ENCODE measurements at regions not wholly inside any gene's neighbourhood (a gene's known extent, or its start where the extent isn't known, plus 50 kb on each side); places are given as distances from the start of the nearest gene placed in this dataset.

DNA sequence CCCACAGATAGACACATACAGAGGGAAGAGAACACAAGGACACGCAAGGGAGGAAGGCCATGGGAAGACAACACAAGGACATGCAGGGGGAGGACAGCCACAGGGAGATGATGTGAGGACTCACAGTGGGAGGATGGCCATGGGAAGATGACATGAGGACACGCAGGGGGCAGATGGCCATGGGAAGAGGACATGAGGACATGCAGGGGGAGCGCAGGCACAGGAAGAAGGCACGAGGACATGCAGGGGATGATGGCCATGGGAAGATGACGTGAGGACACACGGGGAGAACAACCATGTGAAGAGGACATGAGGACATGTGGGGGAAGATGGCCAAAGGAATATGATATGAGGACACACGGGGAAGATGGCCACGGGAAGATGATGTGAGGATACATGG, 84.7 kb downstream of the UQCRFS1 start:
- WGBS (ENCODE audit: insufficient coverage): 96% methylated on average over 8 of the region's 8 CpGs
- no peak overlapping the region for H3K4me3 ChIP-seq (ENCODE audit: control insufficient read depth in 1 of 7, extremely low read depth in 1 of 7, insufficient read depth in 4 of 7, low read depth in 2 of 7, low read length in 6 of 7)
- ChIA-PET POLR2A (no interaction called here), CTCF (no interaction called here)
- no peak for DNase-seq
- H3K27ac ChIP-seq (ENCODE audit: insufficient read depth in 1 of 2, low read depth in 1 of 2, low read length in 2 of 2, poor library complexity in 1 of 2, severe bottlenecking in 2 of 2): no peak overlapping the region
- no peaks in the 10 kb centered on the region for H3K4me1 ChIP-seq (ENCODE audit: control extremely low read depth in 1 of 4, control insufficient read depth in 4 of 4, insufficient read depth in 4 of 4, low read length in 3 of 4)
- no peaks in the 10 kb centered on the region for H3K36me3 ChIP-seq (ENCODE audit: control insufficient read depth in 4 of 4, insufficient read depth in 4 of 4, low read length in 3 of 4)
- no peaks in the 10 kb centered on the region for H3K27me3 ChIP-seq (replicated peaks in 2 of 5; ENCODE audit: control insufficient read depth in 4 of 5, insufficient read depth in 5 of 5, low read length in 4 of 5)
- H3K9me3 ChIP-seq (ENCODE audit: control extremely low read depth in 1 of 5, control insufficient read depth in 4 of 5, insufficient read depth in 2 of 5, low read depth in 1 of 5, low read length in 4 of 5): peaks cover 0 to 8% (median 0%) of the 10 kb centered on the region in 5 experiments

- no peaks in the 10 kb centered on the region for H3K36me3 ChIP-seq (ENCODE audit: control insufficient read depth in 4 of 4, insufficient read depth in 4 of 4, low read length in 3 of 4)
- no peaks in the 10 kb centered on the region for H3K27me3 ChIP-seq (replicated peaks in 2 of 5; ENCODE audit: control insufficient read depth in 4 of 5, insufficient read depth in 5 of 5, low read length in 4 of 5)
- no peaks in the 10 kb centered on the region for H3K4me1 ChIP-seq (ENCODE audit: control extremely low read depth in 1 of 4, control insufficient read depth in 4 of 4, insufficient read depth in 4 of 4, low read length in 3 of 4)
- H3K9me3 ChIP-seq (ENCODE audit: control extremely low read depth in 1 of 5, control insufficient read depth in 4 of 5, insufficient read depth in 2 of 5, low read depth in 1 of 5, low read length in 4 of 5): peaks cover 0 to 4% (median 0%) of the 10 kb centered on the region in 5 experiments
- POLR2A ChIA-PET: no interaction called here
- CTCF ChIA-PET: no interaction called here
- 86% methylated on average over 2 of the region's 5 CpGs for WGBS (ENCODE audit: insufficient coverage)
- no peak for DNase-seq
- no peak overlapping the region for H3K27ac ChIP-seq (ENCODE audit: insufficient read depth in 1 of 2, low read depth in 1 of 2, low read length in 2 of 2, poor library complexity in 1 of 2, severe bottlenecking in 2 of 2)
- no peak overlapping the region for H3K4me3 ChIP-seq (ENCODE audit: control insufficient read depth in 1 of 7, extremely low read depth in 1 of 7, insufficient read depth in 4 of 7, low read depth in 2 of 7, low read length in 6 of 7)
Observed at GRCh38 chr19:29122185-29122584, 90.8 kb downstream of the UQCRFS1 start.

DNA sequence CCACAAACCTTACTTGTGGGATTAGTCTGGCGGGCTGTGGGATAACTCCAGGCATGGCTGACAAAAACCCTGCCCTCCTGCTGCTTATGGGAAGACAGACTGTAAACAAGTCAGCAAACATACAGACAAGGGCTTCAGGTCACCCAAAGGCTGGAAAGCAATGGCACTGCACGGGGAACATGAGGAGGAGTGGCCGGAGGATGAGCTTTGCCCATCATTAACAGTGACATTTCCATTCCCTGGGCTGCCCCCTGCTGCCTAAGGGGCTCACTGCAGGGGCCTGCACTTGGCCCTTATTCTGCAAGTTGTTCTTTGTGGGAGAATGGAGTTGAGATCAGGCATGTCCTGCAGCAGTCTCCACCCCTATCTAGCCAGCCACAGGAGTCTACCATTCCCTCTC, 91.3 kb downstream of the UQCRFS1 start:
- Histone ChIP-seq H3K4me3 (ENCODE audit: control insufficient read depth in 1 of 7, extremely low read depth in 1 of 7, insufficient read depth in 4 of 7, low read depth in 2 of 7, low read length in 6 of 7) (no peak overlapping the region), H3K4me1 (ENCODE audit: control extremely low read depth in 1 of 4, control insufficient read depth in 4 of 4, insufficient read depth in 4 of 4, low read length in 3 of 4) (no peaks in the 10 kb centered on the region), H3K9me3 (ENCODE audit: control extremely low read depth in 1 of 5, control insufficient read depth in 4 of 5, insufficient read depth in 2 of 5, low read depth in 1 of 5, low read length in 4 of 5) (peaks cover 0 to 4% (median 0%) of the 10 kb centered on the region in 5 experiments), H3K27me3 (replicated peaks in 2 of 5; ENCODE audit: control insufficient read depth in 4 of 5, insufficient read depth in 5 of 5, low read length in 4 of 5) (no peaks in the 10 kb centered on the region), H3K27ac (ENCODE audit: insufficient read depth in 1 of 2, low read depth in 1 of 2, low read length in 2 of 2, poor library complexity in 1 of 2, severe bottlenecking in 2 of 2) (no peak overlapping the region), H3K36me3 (ENCODE audit: control insufficient read depth in 4 of 4, insufficient read depth in 4 of 4, low read length in 3 of 4) (no peaks in the 10 kb centered on the region)
- WGBS (ENCODE audit: insufficient coverage): 64% methylated on average over 3 of the region's 3 CpGs
- CTCF ChIA-PET: no interaction called here
- POLR2A ChIA-PET: no interaction called here
- no peak for DNase-seq

DNA sequence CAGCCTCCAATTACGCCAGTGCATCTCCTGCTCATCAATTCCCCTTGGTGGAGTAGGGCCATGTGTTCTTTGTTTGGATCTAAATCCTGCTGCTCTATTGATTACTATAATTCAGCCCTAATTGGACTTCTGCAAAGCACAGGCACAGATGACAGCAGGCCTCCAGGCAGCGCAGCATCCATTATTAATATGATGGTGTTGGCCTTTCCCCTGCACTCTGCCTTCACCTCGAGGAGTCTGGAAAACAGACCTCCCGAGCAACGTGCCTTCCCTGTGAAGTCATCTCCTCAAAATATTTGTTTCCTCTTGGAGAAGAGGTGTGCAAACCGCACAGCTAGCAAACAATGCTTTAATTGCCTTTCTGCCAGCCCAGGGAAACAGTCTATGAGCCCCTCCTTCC, 92.5 kb downstream of the UQCRFS1 start:
- no peak overlapping the region for H3K27ac ChIP-seq (ENCODE audit: insufficient read depth in 1 of 2, low read depth in 1 of 2, low read length in 2 of 2, poor library complexity in 1 of 2, severe bottlenecking in 2 of 2)
- DNase-seq: no peak
- H3K36me3 ChIP-seq (ENCODE audit: control insufficient read depth in 4 of 4, insufficient read depth in 4 of 4, low read length in 3 of 4): no peaks in the 10 kb centered on the region
- ChIA-PET POLR2A (no interaction called here), CTCF (no interaction called here)
- no peaks in the 10 kb centered on the region for H3K4me1 ChIP-seq (ENCODE audit: control extremely low read depth in 1 of 4, control insufficient read depth in 4 of 4, insufficient read depth in 4 of 4, low read length in 3 of 4)
- WGBS (ENCODE audit: insufficient coverage): 80% methylated on average over 3 of the region's 6 CpGs
- no peak overlapping the region for H3K4me3 ChIP-seq (ENCODE audit: control insufficient read depth in 1 of 7, extremely low read depth in 1 of 7, insufficient read depth in 4 of 7, low read depth in 2 of 7, low read length in 6 of 7)
- H3K27me3 ChIP-seq (replicated peaks in 2 of 5; ENCODE audit: control insufficient read depth in 4 of 5, insufficient read depth in 5 of 5, low read length in 4 of 5): no peaks in the 10 kb centered on the region
- H3K9me3 ChIP-seq (ENCODE audit: control extremely low read depth in 1 of 5, control insufficient read depth in 4 of 5, insufficient read depth in 2 of 5, low read depth in 1 of 5, low read length in 4 of 5): peaks cover 0 to 4% (median 0%) of the 10 kb centered on the region in 5 experiments

GRCh38 chr19:29119590-29119989, 93.4 kb downstream of the UQCRFS1 start:
- Histone ChIP-seq H3K27ac (ENCODE audit: insufficient read depth in 1 of 2, low read depth in 1 of 2, low read length in 2 of 2, poor library complexity in 1 of 2, severe bottlenecking in 2 of 2) (no peak overlapping the region), H3K9me3 (ENCODE audit: control extremely low read depth in 1 of 5, control insufficient read depth in 4 of 5, insufficient read depth in 2 of 5, low read depth in 1 of 5, low read length in 4 of 5) (peaks cover 0 to 4% (median 0%) of the 10 kb centered on the region in 5 experiments), H3K4me3 (ENCODE audit: control insufficient read depth in 1 of 7, extremely low read depth in 1 of 7, insufficient read depth in 4 of 7, low read depth in 2 of 7, low read length in 6 of 7) (no peak overlapping the region), H3K27me3 (replicated peaks in 2 of 5; ENCODE audit: control insufficient read depth in 4 of 5, insufficient read depth in 5 of 5, low read length in 4 of 5) (no peaks in the 10 kb centered on the region), H3K36me3 (ENCODE audit: control insufficient read depth in 4 of 4, insufficient read depth in 4 of 4, low read length in 3 of 4) (no peaks in the 10 kb centered on the region), H3K4me1 (ENCODE audit: control extremely low read depth in 1 of 4, control insufficient read depth in 4 of 4, insufficient read depth in 4 of 4, low read length in 3 of 4) (no peaks in the 10 kb centered on the region)
- 58% methylated on average over 8 of the region's 9 CpGs for WGBS (ENCODE audit: insufficient coverage)
- DNase-seq: no peak
- ChIA-PET CTCF (no interaction called here), POLR2A (no interaction called here)

- WGBS (ENCODE audit: insufficient coverage): 57% methylated on average over 3 of the region's 3 CpGs
- Histone ChIP-seq H3K36me3 (ENCODE audit: control insufficient read depth in 4 of 4, insufficient read depth in 4 of 4, low read length in 3 of 4) (no peaks in the 10 kb centered on the region), H3K4me1 (ENCODE audit: control extremely low read depth in 1 of 4, control insufficient read depth in 4 of 4, insufficient read depth in 4 of 4, low read length in 3 of 4) (no peaks in the 10 kb centered on the region), H3K27ac (ENCODE audit: insufficient read depth in 1 of 2, low read depth in 1 of 2, low read length in 2 of 2, poor library complexity in 1 of 2, severe bottlenecking in 2 of 2) (no peak overlapping the region), H3K9me3 (ENCODE audit: control extremely low read depth in 1 of 5, control insufficient read depth in 4 of 5, insufficient read depth in 2 of 5, low read depth in 1 of 5, low read length in 4 of 5) (peaks cover 0 to 4% (median 0%) of the 10 kb centered on the region in 5 experiments), H3K27me3 (replicated peaks in 2 of 5; ENCODE audit: control insufficient read depth in 4 of 5, insufficient read depth in 5 of 5, low read length in 4 of 5) (no peaks in the 10 kb centered on the region), H3K4me3 (ENCODE audit: control insufficient read depth in 1 of 7, extremely low read depth in 1 of 7, insufficient read depth in 4 of 7, low read depth in 2 of 7, low read length in 6 of 7) (no peak overlapping the region)
- no peak for DNase-seq
- ChIA-PET CTCF (no interaction called here), POLR2A (no interaction called here)
Observed at GRCh38 chr19:29118389-29118788, 94.6 kb downstream of the UQCRFS1 start.

DNA sequence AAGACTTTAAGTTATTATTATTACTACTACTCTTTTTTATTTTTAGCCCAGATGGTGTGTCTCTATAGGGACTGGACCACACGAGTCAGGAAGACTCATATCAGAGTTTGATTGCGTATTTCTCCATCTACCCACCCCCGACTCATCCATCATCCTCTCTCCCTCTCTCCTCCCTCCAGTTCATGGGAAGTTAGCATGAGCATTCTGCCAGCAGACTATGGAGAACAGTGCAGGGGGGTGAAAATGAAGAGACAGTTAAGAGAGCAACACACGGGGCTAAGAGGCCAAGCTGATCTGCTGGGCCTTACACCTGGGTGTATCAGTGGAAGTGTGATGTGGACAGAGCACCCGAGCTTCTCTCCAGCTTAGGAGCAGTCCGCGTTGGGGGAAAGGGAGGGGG, 95.0 kb downstream of the UQCRFS1 start:
- H3K36me3 ChIP-seq (ENCODE audit: control insufficient read depth in 4 of 4, insufficient read depth in 4 of 4, low read length in 3 of 4): no peaks in the 10 kb centered on the region
- ChIA-PET POLR2A (no interaction called here), CTCF (no interaction called here)
- no peak overlapping the region for H3K27ac ChIP-seq (ENCODE audit: insufficient read depth in 1 of 2, low read depth in 1 of 2, low read length in 2 of 2, poor library complexity in 1 of 2, severe bottlenecking in 2 of 2)
- peaks cover 0 to 3% (median 0%) of the 10 kb centered on the region in 5 experiments for H3K9me3 ChIP-seq (ENCODE audit: control extremely low read depth in 1 of 5, control insufficient read depth in 4 of 5, insufficient read depth in 2 of 5, low read depth in 1 of 5, low read length in 4 of 5)
- H3K4me3 ChIP-seq (ENCODE audit: control insufficient read depth in 1 of 7, extremely low read depth in 1 of 7, insufficient read depth in 4 of 7, low read depth in 2 of 7, low read length in 6 of 7): no peak overlapping the region
- WGBS (ENCODE audit: insufficient coverage): 66% methylated on average over 6 of the region's 7 CpGs
- H3K4me1 ChIP-seq (ENCODE audit: control extremely low read depth in 1 of 4, control insufficient read depth in 4 of 4, insufficient read depth in 4 of 4, low read length in 3 of 4): no peaks in the 10 kb centered on the region
- DNase-seq: no peak
- H3K27me3 ChIP-seq (replicated peaks in 2 of 5; ENCODE audit: control insufficient read depth in 4 of 5, insufficient read depth in 5 of 5, low read length in 4 of 5): no peaks in the 10 kb centered on the region

Measured in common myeloid progenitor, CD34-positive (primary cell).